ENCODE measurements at regions not wholly inside any gene's neighbourhood (a gene's known extent, or its start where the extent isn't known, plus 50 kb on each side); places are given as distances from the start of the nearest gene placed in this dataset.

- no peaks in the 10 kb centered on the region for H3K9me3 Mint-ChIP-seq (ENCODE audit: unreplicated experiment)
- no TSS peak for BruUV-seq (replicated peaks)
- no peaks in the 10 kb centered on the region for H3K27me3 Mint-ChIP-seq (ENCODE audit: insufficient read depth, unreplicated experiment)
- intact Hi-C loops (cut with micrococcal nuclease), result no loop called here
- no peak for DNase-seq (ENCODE audit: unreplicated experiment)
- ChIA-PET POLR2A (interaction anchor here (1.0 to 1.1 kb wide), 2 partner anchors 12 to 31 kb away, joined by 3 read pairs; no protein-coding TSS in a partner anchor), CTCF (interaction anchor here (0.6 to 1.3 kb wide), 3 partner anchors 91 to 1132 kb away, joined by 3 read pairs; no protein-coding TSS in a partner anchor)
- no peak overlapping the region for H3K27ac Mint-ChIP-seq (ENCODE audit: low read depth, unreplicated experiment)
- TF ChIP-seq CTCF (IDR thresholded peaks at IDR 0.05; ENCODE audit: unreplicated experiment), result no peak
- no peak overlapping the region for H3K4me3 Mint-ChIP-seq (ENCODE audit: unreplicated experiment)
- H3K36me3 Mint-ChIP-seq (ENCODE audit: insufficient read depth, unreplicated experiment), result peaks cover 6% of the 10 kb centered on the region
- H3K4me1 Mint-ChIP-seq (ENCODE audit: insufficient read depth, unreplicated experiment), result peaks cover 11% of the 10 kb centered on the region
These were observed 1431.4 kb upstream of the TENM4 start for GRCh38 chr11:80872116-80872728.

GRCh38 chr11:80868831-80869230, 1428.0 kb upstream of the TENM4 start:
- BruUV-seq (replicated peaks), result no TSS peak
- intact Hi-C loops (cut with micrococcal nuclease), result no loop called here
- TF ChIP-seq CTCF (IDR thresholded peaks at IDR 0.05; ENCODE audit: unreplicated experiment), result no peak
- Mint-ChIP-seq H3K36me3 (ENCODE audit: insufficient read depth, unreplicated experiment) (peaks cover 6% of the 10 kb centered on the region), H3K4me3 (ENCODE audit: unreplicated experiment) (no peak overlapping the region), H3K4me1 (ENCODE audit: insufficient read depth, unreplicated experiment) (peaks cover 8% of the 10 kb centered on the region), H3K27me3 (ENCODE audit: insufficient read depth, unreplicated experiment) (no peaks in the 10 kb centered on the region), H3K9me3 (ENCODE audit: unreplicated experiment) (no peaks in the 10 kb centered on the region), H3K27ac (ENCODE audit: low read depth, unreplicated experiment) (no peak overlapping the region)
- ChIA-PET POLR2A (no interaction called here), CTCF (interaction anchor here (0.8 kb wide), 1 partner anchor 37 kb away, joined by 3 read pairs; no protein-coding TSS in a partner anchor)
- no peak for DNase-seq (ENCODE audit: unreplicated experiment)

DNA sequence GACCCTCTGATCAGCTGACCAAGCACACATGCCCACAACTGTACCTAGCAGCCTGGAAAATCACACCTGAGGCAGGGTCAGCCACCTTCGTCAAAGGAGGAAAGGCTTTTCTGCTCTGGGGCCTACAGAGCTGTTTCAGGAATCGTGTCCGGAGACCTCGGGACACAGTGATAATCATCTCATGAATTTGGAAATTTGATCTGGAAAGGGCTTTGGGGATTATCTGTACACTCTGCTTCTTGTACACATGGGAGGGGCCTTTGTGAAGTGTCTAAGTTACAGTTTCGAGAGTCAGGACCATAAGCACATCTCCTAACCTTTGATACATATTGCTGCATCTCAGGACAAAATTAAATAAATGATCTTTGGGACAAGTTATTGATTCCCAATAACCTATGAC, 1421.2 kb upstream of the TENM4 start:
- no TSS peak for BruUV-seq (replicated peaks)
- Mint-ChIP-seq H3K9me3 (ENCODE audit: unreplicated experiment) (no peaks in the 10 kb centered on the region), H3K27ac (ENCODE audit: low read depth, unreplicated experiment) (no peak overlapping the region), H3K36me3 (ENCODE audit: insufficient read depth, unreplicated experiment) (no peaks in the 10 kb centered on the region), H3K4me3 (ENCODE audit: unreplicated experiment) (no peak overlapping the region), H3K4me1 (ENCODE audit: insufficient read depth, unreplicated experiment) (peaks cover 23% of the 10 kb centered on the region), H3K27me3 (ENCODE audit: insufficient read depth, unreplicated experiment) (no peaks in the 10 kb centered on the region)
- TF ChIP-seq CTCF (IDR thresholded peaks at IDR 0.05; ENCODE audit: unreplicated experiment), result no peak
- CTCF ChIA-PET, result no interaction called here
- no peak for DNase-seq (ENCODE audit: unreplicated experiment)
- POLR2A ChIA-PET, result interaction anchor here (0.8 kb wide), 1 partner anchor 63 kb away, joined by 4 read pairs; no protein-coding TSS in a partner anchor
- intact Hi-C loops (cut with micrococcal nuclease), result no loop called here

DNA sequence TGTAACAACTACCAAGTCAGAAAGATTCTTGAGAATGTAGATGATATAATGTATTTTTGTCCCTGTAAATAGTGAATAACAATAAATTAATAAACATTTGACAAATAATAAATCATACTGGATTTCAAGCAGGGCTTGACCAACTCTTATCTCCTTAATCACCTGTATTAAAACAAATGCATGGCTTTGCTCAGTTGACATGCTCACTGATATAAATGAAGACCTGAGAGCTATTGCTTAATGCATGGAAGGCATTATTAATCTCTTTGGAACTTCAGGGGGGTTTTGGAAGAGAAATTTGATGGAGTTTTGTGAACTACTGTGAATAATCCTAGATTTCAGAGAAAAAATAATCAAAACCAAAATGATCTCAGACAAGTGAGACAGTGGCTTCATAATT, 1420.4 kb upstream of the TENM4 start:
- Mint-ChIP-seq H3K4me3 (ENCODE audit: unreplicated experiment) (no peak overlapping the region), H3K36me3 (ENCODE audit: insufficient read depth, unreplicated experiment) (no peaks in the 10 kb centered on the region), H3K27ac (ENCODE audit: low read depth, unreplicated experiment) (no peak overlapping the region), H3K4me1 (ENCODE audit: insufficient read depth, unreplicated experiment) (peaks cover 30% of the 10 kb centered on the region), H3K9me3 (ENCODE audit: unreplicated experiment) (no peaks in the 10 kb centered on the region), H3K27me3 (ENCODE audit: insufficient read depth, unreplicated experiment) (no peaks in the 10 kb centered on the region)
- intact Hi-C loops (cut with micrococcal nuclease), result no loop called here
- ChIA-PET POLR2A (interaction anchor here (0.8 to 1.3 kb wide), 2 partner anchors 11 to 64 kb away, joined by 3 to 4 read pairs; no protein-coding TSS in a partner anchor), CTCF (interaction anchor here (0.9 kb wide), 1 partner anchor 520 kb away, joined by 3 read pairs; no protein-coding TSS in a partner anchor)
- no TSS peak for BruUV-seq (replicated peaks)
- no peak for TF ChIP-seq CTCF (IDR thresholded peaks at IDR 0.05; ENCODE audit: unreplicated experiment)
- no peak for DNase-seq (ENCODE audit: unreplicated experiment)

Data from MCF 10A (cell line).